BLaER1 (cell line): ENCODE measurements at regions not wholly inside any gene's neighbourhood (a gene's known extent, or its start where the extent isn't known, plus 50 kb on each side); places are given as distances from the start of the nearest gene placed in this dataset.

Experiments
- H3K27ac ChIP-seq: shearing (Covaris generic); formaldehyde crosslinking; 2 replicates; pipeline ENCODE4 v1.8.1; 2022
- H3K27me3 ChIP-seq: shearing (Covaris generic); formaldehyde crosslinking; 2 replicates; pipeline ENCODE4 v1.8.1; 2022
- H3K36me3 ChIP-seq: shearing (Covaris generic); formaldehyde crosslinking; 2 replicates; pipeline ENCODE4 v1.8.1; 2022
- H3K4me1 ChIP-seq: shearing (Covaris generic); formaldehyde crosslinking; 2 replicates; pipeline ENCODE4 v1.8.1; 2022
- H3K4me2 ChIP-seq: shearing (Covaris generic); formaldehyde crosslinking; 2 replicates; pipeline ENCODE4 v1.8.1; 2022
- H3K4me3 ChIP-seq: shearing (Covaris generic); formaldehyde crosslinking; 2 replicates; pipeline ENCODE4 v1.8.1; 2022
- H3K9ac ChIP-seq: shearing (Covaris generic); formaldehyde crosslinking; 2 replicates; pipeline ENCODE4 v1.8.1; 2022
- H3K9me3 ChIP-seq: shearing (Covaris generic); formaldehyde crosslinking; 2 replicates; pipeline ENCODE4 v1.8.1; 2022
- H4K20me1 ChIP-seq: shearing (Covaris generic); formaldehyde crosslinking; 2 replicates; pipeline ENCODE4 v1.8.1; 2022
- Cebpa-rat ChIP-seq: shearing (Covaris generic); IDR thresholded peaks from 2 replicates; pipeline ENCODE4 v1.8.1; 2022

DNA sequence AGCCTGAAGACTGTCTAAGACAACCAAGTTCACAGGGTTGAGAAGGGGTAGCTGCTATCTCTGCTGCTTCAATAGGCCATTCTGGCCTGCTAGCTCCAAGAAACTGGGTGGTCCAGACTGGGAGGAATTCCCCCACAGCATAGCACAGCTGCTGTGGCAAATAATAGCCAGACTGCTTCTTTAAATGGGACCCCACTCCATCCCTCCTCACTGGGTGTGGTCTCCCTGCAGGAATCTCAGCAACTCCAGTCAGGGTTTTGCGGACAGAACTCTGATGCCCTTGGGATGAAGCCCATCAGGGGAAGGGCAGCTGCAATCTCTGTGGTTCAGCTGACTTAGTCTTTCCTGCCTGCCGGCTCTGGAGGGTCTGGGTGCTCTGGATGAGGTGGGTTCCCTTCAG is 1018.6 kb upstream of the DIAPH2 start:
- no peak for TF ChIP-seq Cebpa-rat
- H3K9ac ChIP-seq, result no peak overlapping the region
- H3K27me3 ChIP-seq, result peaks cover 77% of the 10 kb centered on the region
- no peaks in the 10 kb centered on the region for H4K20me1 ChIP-seq
- H3K4me1 ChIP-seq, result no peaks in the 10 kb centered on the region
- no peak overlapping the region for H3K4me2 ChIP-seq
- H3K9me3 ChIP-seq, result no peaks in the 10 kb centered on the region
- H3K4me3 ChIP-seq, result no peak overlapping the region
- H3K36me3 ChIP-seq, result no peaks in the 10 kb centered on the region
- H3K27ac ChIP-seq, result no peak overlapping the region

DNA sequence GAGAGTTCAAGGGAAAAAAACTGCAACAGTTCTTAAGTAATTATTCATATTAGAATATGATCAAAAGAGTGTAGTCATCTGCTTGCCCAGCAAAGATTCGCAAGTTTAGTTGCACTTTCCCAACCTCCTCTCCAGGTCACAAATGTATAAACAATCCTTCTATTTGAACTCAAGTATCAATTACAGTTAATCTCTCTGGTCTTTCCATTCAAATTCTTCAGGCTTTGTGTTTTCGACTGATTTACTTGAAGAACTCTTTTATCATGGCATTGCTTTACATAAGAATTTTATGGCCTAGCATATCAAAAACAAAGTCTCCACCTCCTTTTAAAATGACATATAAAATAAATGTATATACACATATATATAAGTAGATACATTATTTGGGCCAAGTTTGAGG is 1009.6 kb upstream of the DIAPH2 start:
- H3K4me3 ChIP-seq, result no peak overlapping the region
- no peak overlapping the region for H3K27ac ChIP-seq
- H3K4me2 ChIP-seq, result no peak overlapping the region
- no peaks in the 10 kb centered on the region for H3K4me1 ChIP-seq
- no peak overlapping the region for H3K9ac ChIP-seq
- no peaks in the 10 kb centered on the region for H4K20me1 ChIP-seq
- no peaks in the 10 kb centered on the region for H3K36me3 ChIP-seq
- H3K9me3 ChIP-seq, result no peaks in the 10 kb centered on the region
- H3K27me3 ChIP-seq, result peaks cover 68% of the 10 kb centered on the region
- TF ChIP-seq Cebpa-rat, result no peak

DNA sequence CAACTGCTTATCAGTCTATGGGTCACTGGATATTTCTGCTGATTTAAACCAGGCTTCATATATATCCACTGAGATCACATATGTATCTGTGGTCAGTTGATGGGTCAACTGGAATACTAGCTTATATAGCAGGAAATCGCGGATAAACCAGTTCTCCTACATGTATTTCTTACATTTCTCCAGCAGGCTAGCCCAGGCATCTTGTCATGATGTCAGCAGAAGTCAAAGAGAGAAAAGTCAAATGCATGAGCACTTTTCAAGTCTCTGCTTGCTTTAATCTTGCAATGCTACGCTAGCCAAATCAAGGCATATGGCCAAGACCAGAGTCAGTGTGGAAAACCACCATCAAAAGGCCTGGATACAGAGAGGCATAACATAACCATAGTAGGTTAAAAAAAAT is 1008.8 kb upstream of the DIAPH2 start:
- Histone ChIP-seq H3K27me3 (peaks cover 69% of the 10 kb centered on the region), H3K4me3 (no peak overlapping the region), H3K4me2 (no peak overlapping the region), H3K36me3 (no peaks in the 10 kb centered on the region), H3K9ac (no peak overlapping the region), H3K4me1 (no peaks in the 10 kb centered on the region), H3K27ac (no peak overlapping the region), H4K20me1 (no peaks in the 10 kb centered on the region), H3K9me3 (no peaks in the 10 kb centered on the region)
- TF ChIP-seq Cebpa-rat, result no peak

DNA sequence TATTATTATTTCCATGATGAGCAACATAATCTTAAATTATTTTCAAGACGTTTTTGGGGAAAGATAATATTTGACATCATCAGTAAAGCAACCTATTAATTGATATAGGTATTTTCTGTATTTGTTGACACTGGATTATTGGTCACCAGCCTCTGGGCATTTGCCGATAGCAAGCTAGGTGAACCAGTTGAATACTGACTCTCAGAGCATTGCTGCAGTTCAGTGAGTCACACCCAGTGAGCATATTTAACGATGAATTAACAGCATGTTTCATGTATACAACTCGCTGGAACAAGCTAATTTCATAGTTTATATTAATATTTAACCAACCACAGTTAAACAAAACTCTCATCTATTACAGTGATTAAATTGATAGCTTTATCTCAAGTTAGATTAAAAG is 1006.0 kb upstream of the DIAPH2 start:
- H3K9me3 ChIP-seq, result no peaks in the 10 kb centered on the region
- H4K20me1 ChIP-seq, result no peaks in the 10 kb centered on the region
- no peaks in the 10 kb centered on the region for H3K36me3 ChIP-seq
- no peak overlapping the region for H3K27ac ChIP-seq
- no peaks in the 10 kb centered on the region for H3K4me1 ChIP-seq
- TF ChIP-seq Cebpa-rat, result no peak
- H3K4me3 ChIP-seq, result no peak overlapping the region
- H3K4me2 ChIP-seq, result no peak overlapping the region
- H3K9ac ChIP-seq, result no peak overlapping the region
- H3K27me3 ChIP-seq, result peaks cover 49% of the 10 kb centered on the region

DNA sequence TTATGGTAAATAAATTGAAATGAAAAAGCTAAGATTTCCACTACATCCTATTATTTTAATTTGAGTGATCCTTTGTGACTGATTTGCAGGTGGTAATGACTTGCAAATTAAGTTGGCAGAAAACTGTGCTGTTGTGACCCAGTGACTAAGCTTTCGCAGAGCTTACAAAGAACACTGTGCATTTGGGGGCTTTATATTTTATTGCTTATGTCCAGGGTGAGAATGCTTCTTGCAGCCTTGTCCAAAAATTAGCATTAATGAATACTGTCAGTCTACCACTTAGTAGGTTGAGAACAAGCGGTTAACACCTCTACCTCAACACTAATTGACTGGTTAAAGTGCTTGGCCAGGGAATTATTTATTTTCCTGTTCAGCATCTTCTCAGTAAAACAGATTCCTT is 991.3 kb upstream of the DIAPH2 start:
- Histone ChIP-seq H3K4me2 (no peak overlapping the region), H3K9me3 (no peaks in the 10 kb centered on the region), H3K4me1 (no peaks in the 10 kb centered on the region), H3K36me3 (no peaks in the 10 kb centered on the region), H3K9ac (no peak overlapping the region), H3K27me3 (peaks cover 45% of the 10 kb centered on the region), H3K4me3 (no peak overlapping the region), H3K27ac (no peak overlapping the region), H4K20me1 (no peaks in the 10 kb centered on the region)
- TF ChIP-seq Cebpa-rat, result no peak

DNA sequence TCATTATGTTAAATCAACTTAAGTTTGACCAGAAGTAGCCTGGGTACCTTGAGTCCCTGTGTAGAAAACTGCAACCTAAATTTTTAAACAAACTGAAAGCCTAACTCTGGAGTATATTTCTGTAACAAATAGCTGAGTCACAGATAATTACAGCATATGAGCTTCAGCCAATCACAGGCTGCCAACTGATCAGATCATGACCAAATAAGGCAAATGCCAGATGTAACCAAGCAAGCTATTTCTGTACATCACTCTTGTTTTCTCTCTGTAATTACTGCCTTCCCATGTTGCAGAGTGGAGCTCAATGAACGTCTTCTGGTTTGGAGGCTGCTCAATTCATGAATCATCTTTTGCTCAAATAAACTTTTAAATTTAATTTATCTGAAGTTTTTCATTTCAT is 980.9 kb upstream of the DIAPH2 start:
- H3K9me3 ChIP-seq, result peaks cover 9% of the 10 kb centered on the region
- no peaks in the 10 kb centered on the region for H4K20me1 ChIP-seq
- H3K4me2 ChIP-seq, result no peak overlapping the region
- H3K4me1 ChIP-seq, result no peaks in the 10 kb centered on the region
- H3K4me3 ChIP-seq, result no peak overlapping the region
- H3K36me3 ChIP-seq, result no peaks in the 10 kb centered on the region
- peaks cover 61% of the 10 kb centered on the region for H3K27me3 ChIP-seq
- H3K9ac ChIP-seq, result no peak overlapping the region
- H3K27ac ChIP-seq, result no peak overlapping the region
- no peak for TF ChIP-seq Cebpa-rat

DNA sequence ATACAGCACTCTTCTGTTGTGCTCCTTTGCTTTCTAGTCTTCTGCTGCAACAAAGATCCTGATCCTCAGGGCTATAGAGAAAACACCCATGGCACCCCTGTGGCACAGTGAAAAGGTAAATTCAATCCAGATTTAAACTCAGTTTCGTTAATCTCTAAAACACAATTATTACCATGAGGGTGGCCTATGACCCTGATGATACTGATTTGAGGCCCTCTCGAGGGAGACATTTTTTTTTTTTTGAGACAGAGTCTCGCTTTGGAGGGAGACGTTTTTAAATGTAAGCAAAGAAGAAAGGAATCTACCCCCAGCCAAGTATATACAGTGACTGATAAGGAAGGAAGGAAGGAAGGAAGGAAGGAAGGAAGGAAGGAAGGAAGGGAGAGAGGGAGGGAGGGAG is 967.8 kb upstream of the DIAPH2 start:
- H3K4me3 ChIP-seq, result no peak overlapping the region
- H3K9ac ChIP-seq, result no peak overlapping the region
- peaks cover 71% of the 10 kb centered on the region for H3K27me3 ChIP-seq
- TF ChIP-seq Cebpa-rat, result no peak
- H3K36me3 ChIP-seq, result no peaks in the 10 kb centered on the region
- H3K9me3 ChIP-seq, result no peaks in the 10 kb centered on the region
- H3K4me1 ChIP-seq, result no peaks in the 10 kb centered on the region
- H3K27ac ChIP-seq, result no peak overlapping the region
- no peaks in the 10 kb centered on the region for H4K20me1 ChIP-seq
- H3K4me2 ChIP-seq, result no peak overlapping the region

DNA sequence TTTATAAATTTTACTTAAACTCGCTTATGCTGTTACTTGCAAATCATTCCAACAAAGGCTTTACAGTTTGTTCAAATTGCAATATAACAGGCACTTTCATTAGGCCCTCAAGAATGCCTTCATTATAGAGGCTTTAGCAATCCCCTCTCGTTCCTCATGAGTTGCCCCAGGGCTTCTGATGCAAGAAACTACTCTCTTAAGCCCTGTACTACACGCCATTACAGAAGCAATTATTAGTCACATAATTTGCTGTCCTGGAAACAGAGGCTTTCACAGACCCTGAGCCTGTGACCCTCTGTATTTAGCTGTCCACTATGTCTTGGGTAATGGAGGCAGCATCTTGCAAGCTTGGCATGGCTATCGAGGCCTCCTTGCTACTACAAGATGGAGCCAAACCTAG is 965.9 kb upstream of the DIAPH2 start:
- H3K9ac ChIP-seq, result no peak overlapping the region
- H3K4me2 ChIP-seq, result no peak overlapping the region
- H3K27ac ChIP-seq, result no peak overlapping the region
- no peaks in the 10 kb centered on the region for H3K36me3 ChIP-seq
- TF ChIP-seq Cebpa-rat, result no peak
- H3K9me3 ChIP-seq, result no peaks in the 10 kb centered on the region
- H3K4me3 ChIP-seq, result no peak overlapping the region
- H3K27me3 ChIP-seq, result peaks cover 79% of the 10 kb centered on the region
- no peaks in the 10 kb centered on the region for H3K4me1 ChIP-seq
- H4K20me1 ChIP-seq, result no peaks in the 10 kb centered on the region

DNA sequence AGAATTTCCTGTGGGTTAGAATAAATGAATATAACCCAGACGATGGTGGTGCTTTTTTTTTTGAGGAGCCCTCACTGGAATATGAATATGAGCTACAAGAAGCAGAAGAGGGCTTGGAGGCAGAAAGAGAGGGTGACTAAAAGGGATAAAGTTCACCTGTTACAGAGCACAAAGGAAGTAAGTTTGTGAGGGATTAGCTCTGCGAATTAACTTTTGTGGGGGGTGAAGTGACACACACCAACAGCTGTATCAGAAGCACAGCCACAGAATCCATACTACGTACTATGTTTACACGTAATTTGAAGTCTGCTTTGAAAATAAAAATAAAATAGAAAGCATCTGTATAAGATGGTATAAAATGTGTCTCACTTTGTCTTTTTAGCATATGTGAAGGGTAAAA is 963.6 kb upstream of the DIAPH2 start:
- Histone ChIP-seq H3K27me3 (peaks cover 83% of the 10 kb centered on the region), H3K9ac (no peak overlapping the region), H3K9me3 (no peaks in the 10 kb centered on the region), H3K4me3 (no peak overlapping the region), H3K4me2 (no peak overlapping the region), H3K27ac (no peak overlapping the region), H3K4me1 (no peaks in the 10 kb centered on the region), H3K36me3 (no peaks in the 10 kb centered on the region), H4K20me1 (peaks cover 4% of the 10 kb centered on the region; the same call in 1 of the 2 replicates)
- no peak for TF ChIP-seq Cebpa-rat

DNA sequence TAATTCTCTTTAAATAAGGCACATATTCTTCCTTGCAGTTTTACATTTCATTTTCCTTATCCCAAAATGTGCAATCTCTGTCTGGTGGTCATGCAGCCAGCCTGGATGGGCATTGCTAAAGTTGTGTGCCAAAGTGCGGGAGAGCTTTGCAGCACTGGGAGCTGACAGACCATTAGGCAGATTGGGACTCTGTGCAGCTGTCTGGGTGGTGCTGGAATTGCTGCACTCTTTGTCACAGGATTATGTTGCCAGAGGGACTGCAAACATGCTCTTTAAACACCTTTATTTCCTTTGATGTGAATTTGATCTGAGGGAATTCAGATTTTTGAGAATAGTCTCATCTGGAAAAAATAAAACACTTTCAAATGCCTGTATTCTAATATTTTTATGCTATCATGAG is 956.2 kb upstream of the DIAPH2 start:
- H3K27me3 ChIP-seq, result peaks cover 84% of the 10 kb centered on the region
- no peak overlapping the region for H3K9ac ChIP-seq
- no peak overlapping the region for H3K4me2 ChIP-seq
- no peak overlapping the region for H3K27ac ChIP-seq
- no peaks in the 10 kb centered on the region for H3K4me1 ChIP-seq
- TF ChIP-seq Cebpa-rat, result no peak
- no peaks in the 10 kb centered on the region for H3K36me3 ChIP-seq
- no peak overlapping the region for H3K4me3 ChIP-seq
- peaks cover 8% of the 10 kb centered on the region; the same call in 1 of the 2 replicates for H4K20me1 ChIP-seq
- no peaks in the 10 kb centered on the region for H3K9me3 ChIP-seq

DNA sequence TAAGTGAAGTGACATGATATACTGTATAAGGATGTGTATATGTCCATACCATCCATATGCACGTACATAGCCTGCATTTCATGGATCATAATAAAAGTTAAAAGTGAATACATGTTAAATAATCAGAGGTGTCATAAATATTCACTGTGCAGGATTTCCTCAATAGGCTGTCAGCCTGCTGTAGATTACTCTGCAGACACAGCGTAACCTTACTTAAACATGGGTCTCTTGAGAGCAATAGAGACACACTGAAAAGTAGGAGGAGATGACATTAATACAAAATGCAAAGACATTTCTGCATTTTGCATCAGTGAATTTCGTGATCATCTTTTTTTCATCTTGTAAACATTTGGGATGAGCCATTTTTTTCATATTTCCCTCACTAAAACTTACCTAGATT is 955.2 kb upstream of the DIAPH2 start:
- Histone ChIP-seq H3K4me1 (no peaks in the 10 kb centered on the region), H3K4me3 (no peak overlapping the region), H4K20me1 (peaks cover 8% of the 10 kb centered on the region; the same call in 1 of the 2 replicates), H3K36me3 (no peaks in the 10 kb centered on the region), H3K9me3 (no peaks in the 10 kb centered on the region), H3K9ac (no peak overlapping the region), H3K27ac (no peak overlapping the region), H3K4me2 (no peak overlapping the region), H3K27me3 (peaks cover 79% of the 10 kb centered on the region)
- TF ChIP-seq Cebpa-rat, result no peak
